Suppressor macrophage (primary cell): ENCODE measurements at regions not wholly inside any gene's neighbourhood (a gene's known extent, or its start where the extent isn't known, plus 50 kb on each side); places are given as distances from the start of the nearest gene placed in this dataset.
"Not testable (repeated sequence)": the region's sequence is repeated elsewhere in the genome, so short reads cannot be mapped to it uniquely, and the experiment has no call there.

Experiments
- DNase-seq, 4 experiments: peaks; one replicate each; pipeline ENCODE4 v3.0.0-alpha.2; 2020 to 2022

DNA sequence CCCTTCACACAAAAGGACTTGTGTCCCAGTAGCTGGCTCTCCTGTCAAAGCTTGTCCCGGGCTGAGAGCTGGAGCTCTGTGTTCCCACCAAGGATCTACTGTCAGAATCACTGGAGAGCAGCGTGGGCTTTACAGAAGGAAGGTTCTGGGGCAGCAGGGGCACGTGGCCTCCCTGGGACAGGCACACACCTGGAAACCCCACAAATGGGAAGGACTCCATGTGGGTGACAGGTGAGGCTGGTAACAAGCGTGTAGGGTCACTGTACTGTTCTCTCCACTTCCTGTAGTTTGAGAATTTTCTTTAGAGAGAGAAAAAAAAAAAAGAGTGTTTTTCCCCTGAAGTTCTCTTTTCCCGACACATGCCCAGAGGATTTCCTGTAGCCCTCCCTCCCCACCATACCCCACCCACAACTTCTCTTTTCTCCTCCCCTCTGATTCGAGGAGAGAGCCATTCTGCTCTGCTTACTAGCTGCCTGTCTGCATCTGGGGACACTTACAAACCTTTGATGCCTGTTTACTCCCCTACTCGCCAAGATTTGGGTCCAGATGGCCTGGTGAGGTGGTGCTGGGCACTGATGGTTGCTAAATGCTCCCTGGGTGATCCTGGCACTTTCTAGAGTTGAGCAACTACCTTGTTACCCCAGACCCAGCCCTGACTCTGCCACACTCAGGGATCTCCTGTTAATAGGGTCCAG lies 84.1 kb upstream of the SIRPA start:
- peak in 3 of 4 experiments; percentile 80 to 89 (median 80) for DNase-seq

DNA sequence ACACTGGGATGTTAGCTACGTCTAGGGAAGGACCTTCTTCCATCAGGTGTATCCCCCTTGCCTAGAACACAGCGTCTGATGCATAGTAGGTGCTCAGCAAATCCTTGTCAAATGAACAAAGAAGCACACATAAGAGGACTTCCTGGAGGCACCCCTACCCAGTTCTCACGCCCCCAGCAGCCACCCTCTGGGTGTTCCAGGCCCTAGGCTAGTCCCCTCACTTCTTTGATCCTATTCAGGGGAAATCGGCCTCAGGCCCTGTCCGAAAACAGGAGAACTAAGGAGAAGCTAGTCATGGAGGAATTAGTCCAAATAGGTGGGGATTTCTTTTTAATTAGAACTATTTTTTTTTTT lies 84.7 kb upstream of the SIRPA start:
- DNase-seq, result no peak

DNA sequence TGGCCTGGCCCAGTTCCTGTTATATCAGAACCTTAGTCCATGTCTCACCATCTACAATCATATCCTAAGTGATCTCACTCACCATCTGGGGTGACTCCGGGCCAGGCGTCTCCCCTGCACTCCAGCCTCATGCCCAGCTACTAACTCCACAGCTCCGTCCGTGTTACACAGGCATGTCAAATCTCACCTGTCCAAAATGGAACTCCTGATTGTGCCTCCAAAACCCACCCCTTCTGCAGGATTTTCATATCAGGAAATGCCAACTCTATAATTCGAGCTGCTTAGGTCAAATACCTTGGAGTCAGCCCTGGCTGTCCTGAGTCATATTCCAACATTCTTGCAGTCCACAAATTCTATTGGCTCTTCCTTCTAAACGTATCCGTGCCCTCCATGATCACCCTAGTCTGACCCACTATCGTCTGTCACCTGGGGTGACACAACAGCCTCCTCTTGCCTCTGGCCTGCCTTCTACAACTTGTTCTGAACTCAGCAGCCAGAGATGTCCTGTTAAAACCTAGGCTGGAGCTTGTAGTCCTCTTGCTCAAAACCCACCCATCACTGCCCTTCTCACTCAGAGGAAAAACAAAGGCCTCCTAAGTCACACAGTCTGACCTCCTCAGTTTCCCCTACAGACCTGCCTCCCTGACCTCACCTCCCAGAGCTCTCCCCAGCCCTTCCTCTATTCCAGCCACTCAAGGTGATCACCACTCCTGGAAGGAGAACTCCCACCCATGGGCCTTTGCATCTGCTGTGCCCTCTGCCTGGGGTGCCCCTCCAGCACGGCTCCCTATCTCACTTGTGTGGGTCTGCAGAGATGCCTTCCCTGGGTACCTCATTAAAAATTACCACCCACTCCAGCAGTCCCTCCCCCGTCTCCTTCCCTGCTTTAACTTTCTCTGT lies 85.3 kb upstream of the SIRPA start:
- no peak for DNase-seq

DNA sequence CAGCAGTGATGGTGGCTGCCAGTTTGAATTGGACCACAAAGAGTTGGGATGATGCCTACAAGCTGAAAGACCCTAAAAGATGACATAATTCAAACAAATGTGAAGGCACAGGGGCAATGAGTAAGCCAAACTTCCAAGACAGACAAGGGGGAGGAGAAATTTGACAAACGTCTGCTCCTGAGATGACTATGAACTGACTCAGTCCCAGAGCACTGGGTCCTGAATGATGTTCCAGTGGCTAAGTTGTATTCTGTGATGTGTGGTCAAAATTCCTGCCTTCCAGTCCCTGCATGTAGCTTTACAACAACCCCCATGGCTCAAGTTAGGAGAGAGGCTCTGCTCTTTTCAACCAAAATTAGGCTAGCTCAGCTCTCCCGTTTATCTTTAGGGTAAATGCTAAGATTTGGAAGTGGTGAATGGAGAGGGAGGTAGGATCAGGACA lies 86.1 kb upstream of the SIRPA start:
- no peak for DNase-seq

DNA sequence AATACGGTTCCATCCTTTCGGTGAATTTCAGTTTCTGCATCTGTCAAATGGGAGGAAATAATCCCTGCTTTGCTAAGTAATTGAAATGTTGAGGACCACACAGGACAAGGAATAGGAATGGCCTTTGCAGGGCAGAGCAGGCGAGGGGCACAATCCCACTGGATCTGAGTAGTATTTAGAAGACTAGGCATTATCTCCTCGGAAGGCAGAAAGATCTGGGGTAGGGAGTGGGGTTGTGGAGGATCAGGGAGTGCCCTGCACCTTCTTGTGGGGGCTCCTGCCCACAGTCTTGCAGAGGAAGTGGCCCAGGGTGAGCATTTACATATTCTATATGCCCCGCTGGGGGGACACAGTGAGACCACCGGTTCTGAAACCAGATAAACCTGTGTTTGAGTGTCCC lies 87.1 kb upstream of the SIRPA start:
- DNase-seq, result no peak

DNA sequence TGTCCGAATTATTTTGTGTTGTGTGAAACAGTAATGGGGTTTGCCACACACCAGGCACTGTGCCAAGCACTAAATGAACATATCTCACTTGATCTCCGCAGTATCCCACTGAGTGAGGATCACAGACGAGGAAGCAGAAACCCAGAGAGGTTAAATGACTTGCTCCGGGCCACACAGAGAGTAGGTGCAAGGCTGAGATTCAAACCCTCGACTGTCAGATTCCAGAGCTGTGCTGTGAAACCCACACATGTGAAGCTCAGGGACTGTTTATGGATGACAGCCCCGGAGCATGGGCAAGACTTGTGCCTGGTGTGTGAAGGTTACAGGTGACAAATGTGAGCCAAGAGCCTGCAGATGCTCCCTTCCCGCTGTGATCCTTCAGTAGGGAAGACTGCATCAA lies 87.8 kb upstream of the SIRPA start:
- no peak for DNase-seq

DNA sequence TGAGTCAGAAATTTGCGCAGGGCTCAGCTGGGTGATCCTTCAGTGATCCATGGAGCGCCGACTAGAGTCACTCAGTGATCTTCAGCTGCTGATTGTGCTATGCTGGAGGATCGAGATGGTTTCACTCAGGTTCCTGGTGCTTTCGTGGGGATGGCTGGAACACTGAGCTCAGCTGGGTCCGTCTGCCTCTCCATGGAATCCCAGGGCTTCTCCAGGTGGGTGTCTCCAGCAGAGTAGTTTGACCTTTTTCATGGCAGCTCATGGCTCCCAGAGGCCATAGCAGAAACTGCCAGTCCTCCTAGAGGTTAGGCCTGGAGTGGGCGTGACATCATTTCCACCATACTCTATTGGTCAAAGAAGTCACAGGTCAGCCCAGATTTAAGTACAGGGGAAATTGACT lies 88.8 kb upstream of the SIRPA start:
- DNase-seq, result no peak

DNA sequence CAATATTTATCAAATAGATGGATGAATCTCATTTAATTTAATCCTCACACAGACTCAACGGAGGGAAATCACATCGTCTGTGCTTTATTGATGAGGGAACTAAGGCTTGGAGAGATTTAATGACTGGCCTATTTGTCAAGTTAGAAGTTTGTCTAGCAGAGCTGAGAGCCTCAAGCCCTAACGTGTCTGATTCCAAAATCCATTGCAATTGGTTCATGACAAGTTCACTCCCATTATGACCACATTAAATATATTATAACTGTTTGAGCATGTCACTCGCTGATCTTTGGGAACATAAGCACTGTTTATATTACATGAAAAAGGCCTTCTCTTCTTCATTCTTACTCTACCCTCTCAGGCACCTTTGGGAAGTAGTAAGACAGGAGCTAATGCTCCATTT lies 89.4 kb upstream of the SIRPA start:
- DNase-seq, result no peak

DNA sequence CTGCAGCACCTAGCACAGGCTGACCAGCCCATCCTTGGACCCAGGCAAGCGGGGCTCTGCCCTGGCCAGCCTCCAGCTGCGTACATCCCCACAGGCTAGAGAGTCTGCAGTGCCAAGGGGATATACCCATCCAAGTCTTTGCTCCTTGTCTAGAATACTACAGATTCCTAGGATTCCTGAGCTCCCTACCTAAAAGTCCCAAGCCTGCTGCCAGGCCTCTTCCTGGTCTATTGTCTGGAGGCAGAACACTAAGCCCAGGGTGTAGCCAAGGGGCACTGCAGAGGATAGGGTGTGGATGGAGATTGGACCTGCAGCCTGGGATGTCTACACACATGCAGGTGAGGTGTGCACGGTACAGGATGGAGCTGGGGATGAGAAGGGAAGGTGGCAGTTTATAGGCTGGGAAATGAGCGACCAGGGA lies 90.0 kb upstream of the SIRPA start:
- no peak for DNase-seq

DNA sequence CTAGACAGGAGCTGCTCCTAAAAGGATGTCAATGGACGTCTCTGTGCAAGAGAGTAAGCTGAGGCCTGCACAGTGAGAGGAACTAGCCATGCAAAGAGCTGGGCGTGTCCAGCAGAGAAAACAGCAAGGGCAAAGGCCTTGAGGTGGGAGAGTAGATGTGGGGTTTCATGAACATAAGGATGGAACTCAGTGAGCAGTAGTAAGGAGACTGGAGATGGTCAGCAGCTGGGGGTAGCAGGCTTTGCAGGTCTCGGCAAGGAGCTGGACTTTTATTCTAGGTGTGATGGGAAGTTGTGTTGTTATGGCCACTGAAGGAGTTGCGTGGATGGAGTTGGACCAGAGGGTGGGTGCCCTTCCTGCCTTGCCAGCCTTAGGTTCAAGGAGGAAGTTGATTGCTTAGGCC lies 90.7 kb upstream of the SIRPA start:
- DNase-seq, result no peak

DNA sequence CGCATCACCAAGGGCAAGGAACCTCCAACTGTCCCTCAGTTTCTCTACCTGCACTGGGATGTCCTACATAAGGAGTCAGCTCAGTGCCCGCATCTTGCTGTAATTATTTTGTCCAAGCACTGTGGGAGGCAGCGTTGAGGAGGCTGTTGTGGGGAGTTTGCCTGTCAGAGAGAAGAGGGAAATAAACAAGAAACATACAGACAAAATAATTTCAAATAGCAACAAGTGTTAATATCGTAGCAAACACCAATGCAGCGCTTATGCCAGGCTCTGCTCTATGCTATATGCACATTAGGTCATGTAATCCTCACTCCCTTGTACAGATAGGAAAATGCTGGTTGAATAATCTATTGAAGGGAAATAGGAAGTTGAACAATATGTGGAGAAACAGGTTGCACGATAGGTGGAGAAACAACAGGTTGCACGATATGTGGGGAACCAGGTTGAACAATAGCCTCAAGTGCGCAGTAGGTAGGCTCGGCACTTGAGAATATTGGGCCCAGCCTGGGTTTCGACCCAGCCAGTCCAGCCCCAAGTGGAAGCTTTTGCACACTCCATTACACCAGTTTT lies 91.2 kb upstream of the SIRPA start:
- peak in 1 of 4 experiments; percentile 52 for DNase-seq

DNA sequence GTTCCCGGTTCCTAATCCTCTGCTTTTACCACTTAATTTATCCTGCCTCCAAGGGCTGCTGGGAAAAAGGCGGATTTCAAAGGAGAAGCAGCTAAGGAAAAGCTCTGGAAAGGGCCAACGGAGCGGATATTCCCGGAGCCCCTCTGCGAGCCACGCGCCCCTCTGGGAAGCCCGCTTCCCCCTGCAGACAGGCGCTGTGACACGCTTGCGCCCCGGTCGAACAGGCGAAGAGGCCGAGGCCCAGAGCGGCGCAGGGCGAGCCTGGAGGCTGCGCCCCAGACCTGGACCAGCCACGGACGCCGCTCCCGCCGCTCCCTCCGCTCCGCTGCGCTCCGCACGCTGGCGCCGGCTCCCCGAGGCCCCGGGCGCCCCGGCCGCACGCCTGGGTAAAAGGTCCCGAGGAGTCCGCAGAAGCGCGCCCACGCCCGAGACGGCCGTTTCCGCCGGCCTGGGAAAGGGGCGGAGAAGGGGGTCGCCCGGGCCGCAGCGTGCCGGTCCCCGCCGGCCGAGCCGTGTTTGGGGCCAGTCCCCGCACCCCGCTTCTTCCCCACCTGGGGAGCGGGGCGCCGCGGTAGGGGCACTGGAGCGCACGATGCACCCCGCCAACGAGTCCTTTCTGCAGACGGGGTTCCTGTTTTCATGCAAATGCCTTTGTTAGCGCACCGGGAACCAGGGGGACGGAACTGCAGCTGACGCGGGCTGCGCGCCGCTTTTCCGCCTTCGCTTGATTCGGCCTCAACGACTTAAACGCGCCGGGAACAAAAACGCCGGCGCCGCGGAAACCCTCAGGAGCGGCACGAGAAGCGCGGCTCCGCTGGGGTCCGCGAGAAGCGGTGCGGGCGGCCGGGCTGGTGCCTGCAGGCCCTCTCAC lies 91.9 kb upstream of the SIRPA start:
- peak; percentile 95 to 96 (median 96) for DNase-seq

DNA sequence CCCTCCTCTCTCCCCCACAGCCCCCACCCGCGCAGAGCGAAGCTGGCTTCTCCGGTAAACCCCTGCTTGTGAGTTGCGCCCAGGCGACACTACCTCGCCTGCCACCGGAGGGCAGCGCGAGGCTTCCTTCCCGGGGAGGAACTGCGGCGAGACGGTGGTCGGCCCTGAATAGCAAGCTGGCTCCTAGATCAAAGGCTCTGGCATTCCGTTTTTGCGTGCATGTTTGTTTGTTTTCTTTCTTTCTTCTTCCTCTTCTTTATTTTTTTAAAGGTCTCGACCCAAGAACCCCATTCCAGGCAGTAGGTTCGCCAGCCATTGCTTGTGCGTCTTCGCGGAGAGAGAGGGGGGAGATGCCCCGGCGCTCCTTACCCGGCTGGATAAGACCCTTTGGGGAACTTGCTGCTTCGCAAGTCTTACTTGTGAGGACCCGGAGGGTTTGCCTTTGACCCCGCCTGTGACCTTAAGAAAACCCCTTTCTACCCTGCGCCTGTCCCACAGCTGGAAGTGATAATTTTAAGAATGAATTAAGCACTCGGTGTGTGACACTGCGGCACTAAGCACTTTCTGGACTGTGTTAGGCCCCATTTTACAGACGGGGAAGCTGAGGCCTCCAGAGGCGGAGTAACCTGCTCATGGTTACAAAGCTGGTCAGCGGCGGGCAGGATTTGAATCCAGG lies 92.7 kb upstream of the SIRPA start:
- peak; percentile 70 to 90 (median 86) for DNase-seq

DNA sequence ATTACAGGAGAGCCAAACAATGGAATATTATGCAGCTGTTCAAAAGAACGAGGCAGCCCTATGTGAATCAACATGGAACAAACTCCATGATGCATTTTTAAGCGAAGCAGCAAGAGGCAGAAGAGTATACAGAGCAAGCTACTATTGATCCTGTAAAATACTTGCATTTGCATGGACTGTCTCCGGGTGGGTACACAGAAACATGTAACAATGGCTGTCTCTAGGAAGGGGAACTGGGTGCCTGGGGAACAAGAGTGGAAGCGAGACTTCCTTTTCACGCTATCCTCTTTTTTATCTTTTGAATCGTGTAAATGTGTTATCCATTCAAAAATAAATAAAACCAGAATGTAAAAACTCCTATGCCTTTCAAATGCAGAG lies 93.3 kb upstream of the SIRPA start:
- DNase-seq, result peak in 1 of 4 experiments; percentile 46

DNA sequence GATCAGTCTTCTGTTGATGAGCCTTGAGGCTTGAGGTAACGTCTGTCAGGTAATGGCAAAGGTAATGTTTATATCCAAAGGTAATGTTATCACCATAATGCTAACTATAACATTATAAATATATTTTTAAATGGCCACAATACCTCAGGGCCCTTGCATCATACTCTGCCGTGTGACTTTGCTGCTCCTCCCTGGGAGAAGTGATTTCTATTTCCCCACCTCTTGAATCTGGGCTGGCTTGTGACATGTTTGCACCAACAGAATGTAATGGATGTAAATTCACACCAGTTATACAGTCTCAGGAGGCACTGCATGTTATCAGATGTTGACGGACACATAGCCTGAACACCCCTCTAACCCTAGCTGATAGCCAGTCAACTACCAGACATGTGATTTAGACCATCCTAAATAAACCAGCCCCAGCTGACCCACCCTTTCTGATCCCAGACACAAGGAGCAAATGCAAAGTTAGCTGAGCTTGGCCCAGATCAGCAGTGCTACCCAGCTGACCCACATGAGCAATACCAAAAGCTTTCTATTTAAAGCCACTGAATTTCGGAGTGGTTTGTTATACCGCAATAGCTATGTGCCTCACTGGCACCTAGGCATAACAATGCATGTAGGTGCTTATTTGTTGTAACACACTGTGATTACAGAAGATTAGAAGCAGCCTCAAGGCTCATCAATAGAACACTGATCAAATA lies 93.8 kb upstream of the SIRPA start:
- DNase-seq, result peak in 3 of 4 experiments; percentile 63 to 67 (median 66)

DNA sequence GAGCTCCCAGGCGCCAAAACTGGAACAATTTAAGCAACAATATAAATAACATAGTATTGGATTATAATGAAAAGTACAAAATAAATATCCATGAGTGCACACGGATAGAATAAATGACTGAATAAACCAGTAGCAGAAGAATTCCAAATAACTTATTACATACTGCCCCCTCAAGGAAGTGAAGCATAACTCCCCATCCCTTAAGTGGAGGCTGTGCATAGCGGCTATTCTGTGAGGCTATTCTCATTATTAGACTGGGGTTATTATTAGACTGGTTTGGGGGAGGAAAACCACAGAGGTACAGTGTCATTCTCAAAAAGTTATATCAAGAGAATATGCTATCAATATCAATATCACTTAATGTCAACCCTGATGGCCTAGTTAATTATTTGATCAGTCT lies 94.4 kb upstream of the SIRPA start:
- peak in 3 of 4 experiments; percentile 47 to 70 (median 60) for DNase-seq

DNA sequence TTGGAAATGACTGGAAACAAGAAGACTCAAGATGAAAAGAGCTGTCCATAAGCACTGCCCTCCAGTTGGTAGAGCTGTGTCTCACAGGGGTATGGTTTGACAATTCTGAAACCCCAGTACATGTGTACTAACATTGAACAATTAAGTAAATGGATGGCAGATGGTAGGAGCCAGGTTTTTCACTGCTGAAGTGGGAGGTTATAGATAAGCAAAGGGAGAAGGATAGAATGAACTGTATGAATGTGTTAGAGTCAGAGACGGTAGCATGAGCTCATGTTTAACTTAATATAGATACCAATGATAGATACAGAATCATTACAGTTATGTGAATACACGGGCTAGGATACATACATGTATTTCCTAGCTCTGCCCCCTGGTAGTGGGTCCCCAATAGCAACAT lies 95.0 kb upstream of the SIRPA start:
- DNase-seq, result no peak

DNA sequence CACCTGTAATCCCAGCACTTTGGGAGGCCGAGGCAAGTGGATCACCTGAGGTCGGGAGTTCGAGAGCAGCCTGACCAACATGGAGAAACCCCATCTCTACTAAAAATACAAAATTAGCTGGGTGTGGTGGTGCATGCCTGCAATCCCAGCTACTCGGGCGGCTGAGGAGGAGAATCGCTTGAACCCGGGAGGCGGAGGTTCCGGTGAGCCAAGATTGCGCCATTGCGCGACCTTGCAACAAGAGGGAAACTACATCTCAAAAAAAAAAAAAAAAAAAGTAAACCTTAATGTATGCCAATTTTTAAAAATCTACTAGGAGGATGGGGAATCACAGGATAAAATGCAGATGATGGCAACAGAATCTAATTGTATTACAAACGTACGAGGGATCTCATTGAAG lies 95.5 kb upstream of the SIRPA start:
- not testable (repeated sequence) for DNase-seq

DNA sequence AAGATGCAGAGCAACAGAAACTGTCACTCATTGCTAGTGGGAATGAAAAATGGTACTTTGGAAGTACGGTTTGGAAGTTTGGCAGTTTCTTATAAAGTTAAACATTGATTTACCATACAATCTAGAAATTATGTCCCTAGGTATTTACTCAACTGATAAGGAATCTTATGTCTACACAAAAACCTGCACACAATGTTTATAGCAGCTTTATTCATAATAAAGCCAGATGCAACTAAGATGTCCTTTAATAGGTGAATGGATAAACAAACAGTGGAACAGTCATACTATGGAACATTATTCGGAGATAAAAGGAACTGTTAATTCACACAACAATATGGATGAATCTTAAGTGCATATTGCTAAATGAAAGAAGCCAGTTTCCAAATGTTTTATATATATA lies 96.2 kb upstream of the SIRPA start:
- no peak for DNase-seq

DNA sequence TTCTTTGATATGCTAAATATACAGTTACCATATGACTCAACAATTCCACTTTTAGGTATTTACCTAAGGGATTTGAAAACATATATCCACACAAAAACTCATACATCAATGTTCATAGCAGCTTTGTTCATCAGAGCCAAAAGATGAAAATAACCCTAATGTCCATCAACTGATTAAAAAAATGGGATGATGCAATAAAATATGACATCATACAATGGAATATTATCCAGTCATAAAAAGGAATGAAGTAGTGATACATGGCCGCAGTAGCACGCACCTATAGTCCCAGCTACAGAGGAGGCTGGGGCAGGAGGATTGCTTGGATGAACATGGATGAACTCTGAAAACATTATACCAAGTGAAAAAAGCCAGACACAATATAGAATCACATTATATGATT lies 101.4 kb upstream of the SIRPA start:
- DNase-seq, result no peak

DNA sequence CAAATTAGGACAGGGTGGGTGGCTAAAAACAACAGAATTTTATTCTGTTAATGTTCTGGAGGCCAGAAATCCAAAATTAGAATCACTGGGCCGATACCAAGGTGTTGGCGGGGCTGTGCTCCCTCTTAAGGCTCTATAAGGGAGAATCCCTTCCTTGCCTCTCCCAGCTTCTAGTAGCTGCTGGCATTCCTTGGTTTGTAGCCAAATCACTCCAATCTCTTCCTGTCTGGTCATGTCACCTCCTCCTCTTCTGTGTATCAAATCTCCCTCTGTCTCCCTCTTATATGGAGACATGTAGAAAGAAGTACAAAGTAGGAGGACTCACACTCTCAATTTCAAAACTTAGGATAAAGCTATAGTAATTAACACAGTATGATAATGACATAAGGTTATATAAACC lies 102.9 kb upstream of the SIRPA start:
- no peak for DNase-seq
